HG02943 (cell line): ENCODE measurements at regions not wholly inside any gene's neighbourhood (a gene's known extent, or its start where the extent isn't known, plus 50 kb on each side); places are given as distances from the start of the nearest gene placed in this dataset.

Experiments
- ATAC-seq: cut with Tn5 transposase; IDR thresholded peaks from one replicate; pipeline ENCODE4 v1.9.1; 2021; ENCODE audit warnings: mild to moderate bottlenecking, low read depth, moderate library complexity; ENCODE audit not compliant: unreplicated experiment

GRCh38 chr5:98458004-98458403 is 315.5 kb upstream of the RGMB start:
- no peak for ATAC-seq

- ATAC-seq, result no peak
Observed at GRCh38 chr5:98458726-98459125, 314.7 kb upstream of the RGMB start.

DNA sequence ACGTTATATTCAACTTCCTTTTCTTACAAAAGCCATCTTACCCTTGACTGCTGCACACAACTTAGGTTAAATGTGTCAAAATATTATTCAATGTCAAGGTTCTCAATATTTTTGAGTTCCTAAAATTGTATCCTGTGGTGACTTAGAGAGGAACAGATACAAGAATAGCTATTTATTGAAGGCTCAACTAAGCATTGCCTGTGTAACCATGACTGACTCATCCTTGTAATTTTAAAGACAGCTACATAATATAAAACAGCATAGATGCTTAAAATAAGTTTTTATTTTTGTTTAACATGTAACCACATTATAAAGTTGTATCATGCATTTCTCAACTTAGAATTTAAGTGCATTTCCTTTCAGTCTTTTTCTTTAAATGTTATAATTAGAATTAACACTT is 312.9 kb upstream of the RGMB start:
- no peak for ATAC-seq

- ATAC-seq, result no peak
Observed at GRCh38 chr5:98461485-98461884, 312.0 kb upstream of the RGMB start.

DNA sequence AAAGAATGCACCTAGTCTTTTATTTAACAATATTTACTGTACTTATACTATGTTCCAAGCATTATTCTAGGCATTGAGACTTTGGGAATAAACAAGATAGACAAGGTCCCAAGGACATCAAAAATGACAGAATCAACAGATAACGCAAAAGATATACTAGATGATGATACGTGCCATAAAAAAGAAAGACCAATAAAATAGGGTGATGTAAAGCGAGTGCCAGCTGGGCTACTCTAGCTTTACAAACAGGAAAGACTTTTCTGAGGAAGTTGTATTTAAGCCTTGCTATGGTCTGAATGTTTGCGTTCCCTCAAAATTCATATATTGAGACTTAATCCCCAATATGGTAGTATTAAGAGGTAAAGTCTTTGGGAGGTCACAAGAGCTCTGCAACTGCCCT is 310.2 kb upstream of the RGMB start:
- no peak for ATAC-seq

DNA sequence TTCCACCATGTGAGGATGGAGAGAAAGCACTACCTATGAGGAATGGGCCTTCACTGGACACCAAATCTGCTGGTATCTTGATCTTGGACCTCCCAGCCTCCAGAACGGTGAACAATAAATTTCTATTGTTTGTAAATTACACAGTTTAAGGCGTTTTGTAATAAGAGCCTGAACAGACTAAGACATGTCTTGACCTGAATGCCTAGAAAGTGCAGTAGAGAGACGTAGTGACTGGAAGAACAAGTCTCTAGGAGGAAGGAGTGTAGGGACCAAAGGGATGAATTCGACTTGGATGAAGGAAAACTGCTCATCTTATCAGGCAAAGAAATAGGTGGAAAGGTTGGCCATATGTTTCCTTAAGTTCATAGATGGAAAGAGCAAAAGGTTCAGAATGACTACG is 309.8 kb upstream of the RGMB start:
- no peak for ATAC-seq

GRCh38 chr5:98464737-98465330 is 308.6 kb upstream of the RGMB start:
- no peak for ATAC-seq

- ATAC-seq, result no peak
Observed at GRCh38 chr5:98468188-98468869, 305.1 kb upstream of the RGMB start.

DNA sequence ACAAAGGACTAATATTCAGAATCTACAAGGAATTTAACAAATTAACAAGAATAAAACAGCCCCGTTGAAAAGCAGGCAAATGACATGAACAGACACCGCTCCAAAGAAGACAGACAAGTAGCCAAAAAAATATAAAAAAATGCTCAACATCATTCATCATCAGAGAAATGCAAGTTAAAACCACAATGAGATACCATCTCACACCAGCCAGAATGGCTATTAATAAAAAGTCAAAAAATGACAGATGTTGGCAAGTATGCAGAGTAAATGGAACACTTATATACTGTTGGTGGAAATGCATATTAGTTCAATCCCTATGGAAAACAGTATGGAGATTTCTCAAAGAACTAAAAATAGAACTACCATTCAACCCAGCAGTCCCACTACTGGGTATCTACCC is 302.7 kb upstream of the RGMB start:
- no peak for ATAC-seq

DNA sequence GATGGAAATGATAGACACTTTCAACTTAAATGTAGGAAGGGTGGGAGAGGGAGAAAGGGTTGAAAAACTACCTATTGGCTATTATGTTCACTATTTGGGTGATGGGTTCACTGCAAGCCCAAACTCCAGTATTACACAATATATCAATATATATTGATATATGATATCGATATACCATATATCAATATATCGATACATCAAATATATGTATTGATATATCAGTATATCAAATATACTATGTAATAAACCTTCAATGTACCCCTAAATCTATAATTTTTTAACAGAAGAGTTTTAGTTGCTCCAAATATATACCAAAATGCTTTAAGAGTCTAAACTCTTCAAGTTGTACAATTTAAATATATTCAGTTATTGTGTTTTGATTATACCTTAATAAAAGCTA is 302.0 kb upstream of the RGMB start:
- ATAC-seq, result no peak

DNA sequence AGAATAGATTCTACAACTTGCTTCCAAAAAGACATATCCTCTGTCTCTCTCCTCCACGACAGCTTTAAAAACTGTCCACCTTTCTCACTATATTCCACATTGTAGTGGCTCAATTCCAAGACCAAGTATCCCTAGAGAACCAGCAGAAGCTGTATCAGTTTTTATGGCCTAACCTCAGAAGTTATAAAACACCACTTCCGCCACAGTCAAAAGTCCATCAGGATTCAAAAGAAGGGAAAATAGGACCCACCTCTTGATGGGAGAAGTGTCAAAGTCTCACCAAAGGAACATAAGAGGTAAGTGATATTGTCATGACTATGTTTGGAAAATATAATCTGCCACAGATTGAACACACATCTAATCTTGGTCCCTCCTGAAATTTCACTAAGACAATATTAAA is 299.2 kb upstream of the RGMB start:
- no peak for ATAC-seq

DNA sequence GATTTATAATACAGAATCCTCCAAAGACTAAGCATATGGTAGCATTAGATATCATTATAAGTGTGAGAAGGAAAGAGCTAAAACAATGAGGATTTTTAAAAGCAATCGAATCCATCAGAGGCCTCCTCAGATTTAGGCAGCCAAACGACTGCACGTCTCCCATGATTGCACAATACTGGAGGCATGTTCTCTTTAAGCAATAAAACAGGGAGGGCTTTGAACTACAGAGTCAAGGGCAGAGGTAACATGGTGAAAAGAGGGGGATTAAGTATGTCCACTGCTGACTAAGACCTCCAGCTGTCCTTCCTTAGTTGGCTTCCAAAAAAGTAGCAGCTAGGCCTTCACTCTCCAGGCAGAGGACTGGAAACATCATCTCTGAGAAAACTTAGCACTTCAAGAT is 298.7 kb upstream of the RGMB start:
- no peak for ATAC-seq

DNA sequence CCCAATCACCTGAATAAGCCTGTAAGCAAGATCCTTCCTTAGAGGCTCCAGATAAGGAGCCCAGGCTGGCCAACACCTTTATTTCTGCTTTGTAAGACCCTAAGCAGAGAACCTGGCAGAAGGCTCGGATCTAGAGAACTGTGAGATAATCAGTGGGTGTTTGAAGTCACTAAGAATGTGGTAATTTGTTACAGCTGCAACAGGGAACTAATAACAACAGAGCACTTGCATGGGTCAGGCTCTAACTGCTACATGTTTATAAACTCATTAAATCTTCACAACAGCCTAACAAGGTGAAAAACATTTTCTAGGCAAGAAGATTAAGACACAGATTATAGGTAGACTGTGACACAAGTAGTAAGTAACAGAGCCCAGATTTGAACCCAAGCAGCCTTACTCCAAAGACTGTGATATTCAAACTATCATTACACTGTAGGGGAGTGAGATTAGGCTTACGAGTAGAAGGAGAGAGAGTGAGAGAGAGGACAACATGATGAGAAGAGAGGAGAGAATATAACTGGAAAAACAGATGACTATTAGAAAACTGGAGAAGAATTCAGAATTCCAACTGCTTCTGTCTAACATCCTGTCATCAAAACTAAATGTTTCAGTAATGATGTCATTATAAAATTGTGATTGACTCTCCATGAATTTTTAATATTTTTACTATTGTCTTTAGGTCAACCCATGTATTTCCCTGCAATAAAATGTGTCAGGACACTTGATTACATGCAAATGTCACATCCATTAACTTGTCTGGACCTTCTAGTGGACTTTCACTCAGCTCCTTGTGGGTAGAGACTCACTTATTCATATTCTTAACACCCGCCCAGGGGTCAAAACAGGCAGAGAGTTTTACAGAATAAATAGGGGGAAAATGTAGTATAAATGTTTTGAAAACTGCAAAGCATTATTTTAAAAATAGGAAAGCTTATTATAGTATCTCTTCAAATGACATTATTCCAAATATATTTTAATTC is 290.9 kb upstream of the RGMB start:
- ATAC-seq, result no peak

- no peak for ATAC-seq
Observed at GRCh38 chr5:98483301-98483685, 290.2 kb upstream of the RGMB start.

DNA sequence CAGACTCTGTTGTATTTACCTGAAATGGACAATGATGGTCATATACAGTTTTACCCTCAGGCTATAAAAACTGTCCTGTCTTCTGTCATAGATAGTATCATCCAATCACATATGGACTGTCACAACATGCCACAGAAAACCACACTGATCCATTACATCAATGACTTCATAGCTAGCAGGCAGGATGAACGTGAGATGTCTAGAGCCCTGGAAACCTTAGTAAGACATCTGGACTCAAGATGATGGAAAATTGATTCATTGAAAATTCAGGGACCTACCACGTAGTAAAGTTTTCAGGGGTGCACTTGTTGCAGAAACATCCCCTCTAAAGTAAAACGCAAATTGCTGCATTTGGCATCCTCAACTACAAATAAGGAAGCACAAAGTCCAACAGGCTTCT is 284.4 kb upstream of the RGMB start:
- no peak for ATAC-seq

DNA sequence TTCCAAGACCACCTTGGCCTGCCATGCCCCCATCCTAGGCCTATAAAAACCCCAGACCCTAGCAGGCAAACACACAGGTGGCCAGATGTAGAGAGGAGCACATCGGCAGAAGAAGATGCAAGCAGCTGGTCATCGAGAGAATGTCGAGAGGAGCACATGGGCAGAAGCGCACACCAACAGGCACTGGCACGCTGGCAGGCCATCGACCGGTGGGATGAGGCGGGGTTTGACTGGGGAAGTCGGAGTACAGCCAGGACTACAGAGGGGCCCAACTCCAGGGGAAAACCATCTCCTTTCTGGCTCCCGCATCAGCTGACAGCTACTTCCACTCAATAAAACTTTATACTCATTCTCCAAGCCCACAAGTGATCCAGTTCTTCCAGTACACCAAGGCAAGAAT is 283.1 kb upstream of the RGMB start:
- ATAC-seq, result no peak

- no peak for ATAC-seq
Observed at GRCh38 chr5:98492258-98492657, 281.2 kb upstream of the RGMB start.

DNA sequence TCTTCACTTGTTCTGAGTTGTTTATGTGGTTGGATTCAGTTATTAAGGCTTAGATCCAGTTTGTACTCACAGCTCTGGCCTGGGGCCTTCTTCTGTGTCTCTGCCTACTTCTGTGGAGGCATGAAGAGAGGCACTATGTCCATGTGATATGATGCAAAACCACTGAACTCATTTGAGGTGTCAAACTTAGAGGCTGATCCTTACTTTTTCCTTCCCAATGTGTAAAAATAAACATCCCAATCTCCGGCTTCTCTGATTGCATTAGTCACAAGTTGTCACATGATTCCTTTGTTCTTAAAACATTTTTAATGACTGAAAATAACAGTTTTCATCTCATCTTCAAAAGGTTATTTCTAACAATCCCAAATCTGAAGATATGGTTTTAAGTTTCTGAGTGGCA is 276.0 kb upstream of the RGMB start:
- no peak for ATAC-seq

- ATAC-seq, result no peak
Observed at GRCh38 chr5:98498028-98498427, 275.4 kb upstream of the RGMB start.

DNA sequence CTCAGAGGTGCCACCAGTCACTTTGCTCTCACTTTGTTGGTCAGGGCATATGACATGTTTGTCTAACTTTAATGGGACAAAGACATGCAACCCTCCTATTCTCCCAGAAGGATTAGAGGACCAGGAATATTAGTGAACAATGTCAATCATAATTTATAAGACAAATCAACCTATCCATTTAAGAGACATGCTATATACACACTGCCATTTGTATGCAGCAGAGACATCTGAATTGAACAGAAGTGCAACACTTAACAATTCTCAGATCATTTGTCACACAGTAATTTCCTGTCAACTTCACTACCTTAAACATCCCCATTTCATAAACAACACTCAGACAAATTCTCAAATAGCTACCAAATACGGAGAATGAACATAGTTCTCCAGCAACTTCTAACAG is 273.6 kb upstream of the RGMB start:
- ATAC-seq, result no peak

- no peak for ATAC-seq
Observed at GRCh38 chr5:98500811-98501210, 272.7 kb upstream of the RGMB start.

DNA sequence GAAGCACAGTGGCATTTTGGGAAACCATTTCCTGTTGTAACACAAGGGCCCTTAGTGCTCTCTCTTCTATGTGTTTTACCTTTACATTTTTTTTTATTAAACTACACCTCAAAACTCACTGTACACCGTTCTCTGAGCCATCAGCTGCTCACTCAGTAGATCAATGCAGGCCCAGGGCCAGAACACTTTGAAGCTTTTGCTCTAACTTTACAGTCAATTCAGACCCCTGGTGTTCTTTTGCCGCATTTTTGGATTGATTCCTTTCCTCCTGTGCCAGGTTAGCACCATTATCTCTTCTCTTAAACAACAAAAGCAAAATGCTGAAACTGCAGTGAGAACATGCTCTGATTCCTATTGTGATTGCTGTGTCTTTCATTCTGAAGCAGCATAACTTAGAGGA is 269.8 kb upstream of the RGMB start:
- ATAC-seq, result no peak
